K562 (cell line): ENCODE measurements at regions not wholly inside any gene's neighbourhood (a gene's known extent, or its start where the extent isn't known, plus 50 kb on each side); places are given as distances from the start of the nearest gene placed in this dataset.
A peak's percentile ranks its signal among the peaks of the same experiment; 100 is the strongest.

Experiments used
- ATAC-seq: fragments of 200-7000 bp; cut with Tn5 transposase; 3 replicates; pipeline ENCODE4 v1.9.1; 2020; ENCODE audit warnings: moderate library complexity
- BruUV-seq: library from RNA; stranded (reverse); fragments of 400-500 nt; replicated peaks from 2 replicates; lab custom pipeline; 2021; lab: Mats Ljungman, UMichigan
- CTCF ChIA-PET: fragments of 300-600 bp; formaldehyde crosslinking; extraction: SDS; loops from one replicate; lab custom pipeline; 2021; ENCODE audit warnings: low intra/inter-chr PET ratio; lab: Yijun Ruan, JAX
- POLR2A ChIA-PET: fragments of 300-600, 350-650 bp; sonication (Branson Sonifier 250); formaldehyde crosslinking; extraction: SDS; loops from one replicate; lab custom pipeline; 2021; ENCODE audit warnings: antibody characterized with exemption, inconsistent platforms; lab: Yijun Ruan, JAX
- DNase-seq, 4 experiments: peaks; one replicate each; pipeline versions ENCODE4 v3.0.0 to v3.0.0-alpha.2; 2011 to 2018; ENCODE audit warnings: low spot score in 3 of 4, mixed read lengths in 3 of 4; ENCODE audit errors: extremely low read depth in 1 of 4
- FAIRE-seq: peaks from 2 replicates; lab custom pipeline; 2011; peaks lifted over from hg19 to GRCh38; lab: Jason Lieb, UNC
- H2AFZ ChIP-seq: 2 replicates; pipeline ENCODE4 v1.6.0; 2011; ENCODE audit warnings: low read depth, low read length, control low read depth, inconsistent platforms
- H3K27ac ChIP-seq: fragments of 200-600 bp; 3 replicates; pipeline ENCODE4 v1.8.0; 2011; ENCODE audit warnings: low read depth, mild to moderate bottlenecking, control low read depth, inconsistent platforms, low read length, moderate library complexity, mixed read lengths; ENCODE audit errors: extremely low read depth
- H3K27me3 ChIP-seq, 2 experiments: fragments of 300-600 bp in 1 of 2; 2 replicates in 1 of 2; 3 replicates in 1 of 2; pipeline versions ENCODE4 v1.6.0 to v1.8.0; 2011; ENCODE audit warnings: inconsistent platforms in 2 of 2, low read length in 2 of 2, mild to moderate bottlenecking in 1 of 2, mixed read lengths in 1 of 2, moderate library complexity in 1 of 2; ENCODE audit not compliant: control insufficient read depth in 2 of 2, insufficient read depth in 2 of 2
- H3K36me3 ChIP-seq: fragments of 300-600 bp; 3 replicates; pipeline ENCODE4 v1.8.0; 2011; ENCODE audit warnings: mild to moderate bottlenecking, low read length, inconsistent platforms; ENCODE audit not compliant: control insufficient read depth, insufficient read depth
- H3K4me1 ChIP-seq, 2 experiments: fragments of 200-600 bp in 1 of 2; replicated peaks in 1 of 2; 2 replicates in 1 of 2; 3 replicates in 1 of 2; pipeline versions ENCODE4 v1.5.1 to v1.8.0; 2011; ENCODE audit warnings: inconsistent platforms in 2 of 2, low read length in 2 of 2, mild to moderate bottlenecking in 1 of 2, mixed read lengths in 1 of 2, moderate library complexity in 1 of 2; ENCODE audit not compliant: control insufficient read depth in 2 of 2, insufficient read depth in 2 of 2
- H3K4me2 ChIP-seq: 2 replicates; pipeline ENCODE4 v1.6.1; 2011; ENCODE audit warnings: low read length, control low read depth, inconsistent platforms, mixed read lengths; ENCODE audit not compliant: insufficient read depth
- H3K4me3 ChIP-seq: fragments of 200-600 bp; sonication (generic), shearing (Covaris generic); 2 replicates; pipeline ENCODE4 v1.5.1; 2016; ENCODE audit warnings: control low read depth, inconsistent platforms
- H3K79me2 ChIP-seq: fragments of 200-600 bp; 3 replicates; pipeline ENCODE4 v1.8.0; 2011; ENCODE audit warnings: low read length, inconsistent platforms; ENCODE audit not compliant: control insufficient read depth, insufficient read depth
- H3K9ac ChIP-seq, 2 experiments: 2 replicates each; pipeline versions ENCODE4 v1.6.0 to v1.6.1; 2011; ENCODE audit warnings: low read depth in 2 of 2, low read length in 2 of 2, control low read depth in 1 of 2, inconsistent platforms in 1 of 2, mild to moderate bottlenecking in 1 of 2, mixed read lengths in 1 of 2; ENCODE audit not compliant: insufficient read depth in 1 of 2
- H3K9me1 ChIP-seq: one replicate; pipeline ENCODE4 v1.6.0; 2011; ENCODE audit warnings: inconsistent platforms, mild to moderate bottlenecking, low read length, moderate library complexity; ENCODE audit not compliant: control insufficient read depth, insufficient read depth
- H3K9me3 ChIP-seq: replicated peaks from 2 replicates; pipeline ENCODE4 v1.5.1; 2011; ENCODE audit warnings: low read depth, low read length, inconsistent platforms; ENCODE audit not compliant: control insufficient read depth, insufficient read depth
- H4K20me1 ChIP-seq: replicated peaks from 2 replicates; pipeline ENCODE4 v1.6.1; 2011; ENCODE audit warnings: low read length, inconsistent platforms, mixed read lengths; ENCODE audit not compliant: control insufficient read depth, insufficient read depth
- ATF3 ChIP-seq, 2 experiments: fragments of 450-650 bp in 1 of 2; sonication (generic) in 1 of 2; formaldehyde crosslinking in 1 of 2; IDR thresholded peaks in 1 of 2; conservative IDR thresholded peaks in 1 of 2; 2 replicates each; pipeline versions ENCODE4 v1.6.1 to v1.8.1; 2016 to 2023; ENCODE audit warnings: mild to moderate bottlenecking in 2 of 2, moderate library complexity in 2 of 2, inconsistent platforms in 1 of 2, missing genetic modification reagents in 1 of 2
- BRF1 ChIP-seq: IDR thresholded peaks from 3 replicates; pipeline ENCODE4 v1.6.1; 2011; ENCODE audit warnings: borderline replicate concordance, mild to moderate bottlenecking; ENCODE audit not compliant: insufficient read length; ENCODE audit errors: extremely low read depth
- HIVEP1 ChIP-seq: fragments of 250-450 bp; sonication (Bioruptor Pico); IDR thresholded peaks from 2 replicates; pipeline ENCODE4 v1.4.0; 2020; ENCODE audit warnings: mild to moderate bottlenecking
- JUND ChIP-seq, 2 experiments: IDR thresholded peaks; 2 replicates in 1 of 2; 3 replicates in 1 of 2; pipeline ENCODE4 v1.6.1; 2011; ENCODE audit warnings: borderline replicate concordance in 2 of 2, low read depth in 2 of 2, low read length in 2 of 2, improper control_type of control experiment in 1 of 2, missing biosample characterization in 1 of 2, missing genetic modification characterization in 1 of 2, missing genetic modification reagents in 1 of 2
- MTA1 ChIP-seq: fragments of 450-650 bp; IDR thresholded peaks from 2 replicates; pipeline ENCODE4 v1.6.1; 2017; ENCODE audit warnings: borderline replicate concordance
- NR2C2 ChIP-seq, 2 experiments: fragments of 200-800 bp in 1 of 2; sonication (Bioruptor generic) in 1 of 2; sonication (generic) in 1 of 2; formaldehyde crosslinking in 1 of 2; IDR thresholded peaks; 2 replicates each; pipeline versions ENCODE4 v1.6.1 to v1.8.0; 2016 to 2022; ENCODE audit warnings: mild to moderate bottlenecking in 1 of 2, missing compliant biosample characterization in 1 of 2, missing genetic modification characterization in 1 of 2, missing genetic modification reagents in 1 of 2
- RAD21 ChIP-seq, 2 experiments: fragments of 250-450 bp in 1 of 2; fragments of 450-650 bp in 1 of 2; sonication (Bioruptor Pico) in 1 of 2; formaldehyde crosslinking in 1 of 2; IDR thresholded peaks in 1 of 2; conservative IDR thresholded peaks in 1 of 2; 2 replicates each; pipeline versions ENCODE4 v1.4.0 to v1.8.0; 2020 to 2022; ENCODE audit warnings: mild to moderate bottlenecking in 2 of 2, moderate library complexity in 1 of 2
- ZNF639 ChIP-seq, 2 experiments: fragments of 200-800 bp in 1 of 2; sonication (Bioruptor generic) in 1 of 2; sonication (generic) in 1 of 2; formaldehyde crosslinking in 1 of 2; IDR thresholded peaks in 1 of 2; conservative IDR thresholded peaks in 1 of 2; 2 replicates each; pipeline versions ENCODE4 v1.5.0 to v1.6.1; 2016 to 2020; ENCODE audit warnings: missing compliant biosample characterization in 1 of 2, missing genetic modification characterization in 1 of 2, missing genetic modification reagents in 1 of 2
- ZNF644 ChIP-seq: fragments of 200-800 bp; sonication (Bioruptor generic); IDR thresholded peaks from 2 replicates; pipeline ENCODE4 v1.6.1; 2016; ENCODE audit warnings: low read depth, missing genetic modification characterization, missing compliant biosample characterization
- in situ Hi-C: fragments of 300-500 bp; cut with MboI; formaldehyde crosslinking; loops from 4 replicates; pipeline ENCODE4 v1.15.0; 2018; ENCODE audit warnings: inconsistent platforms, mixed read lengths
- intact Hi-C: fragments of 100-400 bp; cut with micrococcal nuclease; formaldehyde crosslinking; loops from 2 replicates; pipeline ENCODE4 v1.14.2; 2022

- FAIRE-seq: no peak
- Histone ChIP-seq H3K79me2 (no peaks in the 10 kb centered on the region), H4K20me1 (no peaks in the 10 kb centered on the region), H3K9me3 (peaks cover 5% of the 10 kb centered on the region), H3K4me2 (no peak overlapping the region), H3K36me3 (peaks cover under 1% of the 10 kb centered on the region; the same call in 1 of the 3 replicates), H3K9me1 (no peaks in the 10 kb centered on the region), H2AFZ (peak overlapping the region; percentile 79; the same call in 1 of the 2 replicates), H3K27me3 (no peaks in the 10 kb centered on the region), H3K9ac (peak overlapping the region in 1 of 2 experiments; percentile 65; a peak in 1 of 4 replicates), H3K4me3 (no peak overlapping the region), H3K4me1 (peaks cover 4 to 54% of the 10 kb centered on the region in 2 experiments), H3K27ac (no peak overlapping the region)
- intact Hi-C loops: no loop called here
- BruUV-seq: no TSS peak
- ChIA-PET CTCF (no interaction called here), POLR2A (interaction anchor here (1.0 to 6.8 kb wide), 3 partner anchors 84 to 176 kb away, joined by 3 to 89 read pairs (median 3); a partner anchor contains a TSS)
- no peak for ATAC-seq
- in situ Hi-C loops: no loop called here
- peak; percentile 76 for TF ChIP-seq ATF3 (IDR thresholded peaks at IDR 0.05)
- no peak for TF ChIP-seq ATF3 (CRISPR knock-in tag; conservative IDR thresholded peaks at IDR 0.05)
- no peak for TF ChIP-seq BRF1
- TF ChIP-seq MTA1: no peak
- TF ChIP-seq NR2C2 (CRISPR knock-in tag; IDR thresholded peaks at IDR 0.05): no peak
- TF ChIP-seq NR2C2 (tag; IDR thresholded peaks at IDR 0.05): no peak
- 0 out of 4 replicates have a peak, but pooled peaks of 1 of the 2 experiments have one; percentile 2 for TF ChIP-seq RAD21 (CRISPR knock-in tag; conservative IDR thresholded peaks at IDR 0.05 in 1 of 2, IDR thresholded peaks at IDR 0.05 in 1 of 2)
- 0 out of 2 replicates have a peak, but pooled peaks have one; percentile 11 for TF ChIP-seq ZNF644 (tag)
- 0 out of 4 replicates have a peak, but pooled peaks of 1 of the 2 experiments have one; percentile 6 for TF ChIP-seq ZNF639 (CRISPR knock-in tag; conservative IDR thresholded peaks at IDR 0.05 in 1 of 2, IDR thresholded peaks at IDR 0.05 in 1 of 2)
- TF ChIP-seq HIVEP1 (CRISPR knock-in tag): no peak
- no peak for TF ChIP-seq JUND (IDR thresholded peaks at IDR 0.05; ENCODE audit: borderline replicate concordance, low read depth, low read length)
- TF ChIP-seq JUND (tag; IDR thresholded peaks at IDR 0.05; ENCODE audit: borderline replicate concordance, low read depth, low read length): 0 out of 3 replicates have a peak, but pooled peaks have one; percentile 20
- no peak for DNase-seq
Measured at GRCh38 chr6:26300359-26300758, 64.6 kb upstream of the BTN3A2 start.
